Colon (tissue), 2 donors: ENCODE measurements at regions not wholly inside any gene's neighbourhood (a gene's known extent, or its start where the extent isn't known, plus 50 kb on each side); places are given as distances from the start of the nearest gene placed in this dataset.

Source experiments
- FAIRE-seq: peaks from 2 replicates; lab custom pipeline; 2012; peaks lifted over from hg19 to GRCh38; lab: Jason Lieb, UNC
- donor health status: control.
- donor health status: control.

DNA sequence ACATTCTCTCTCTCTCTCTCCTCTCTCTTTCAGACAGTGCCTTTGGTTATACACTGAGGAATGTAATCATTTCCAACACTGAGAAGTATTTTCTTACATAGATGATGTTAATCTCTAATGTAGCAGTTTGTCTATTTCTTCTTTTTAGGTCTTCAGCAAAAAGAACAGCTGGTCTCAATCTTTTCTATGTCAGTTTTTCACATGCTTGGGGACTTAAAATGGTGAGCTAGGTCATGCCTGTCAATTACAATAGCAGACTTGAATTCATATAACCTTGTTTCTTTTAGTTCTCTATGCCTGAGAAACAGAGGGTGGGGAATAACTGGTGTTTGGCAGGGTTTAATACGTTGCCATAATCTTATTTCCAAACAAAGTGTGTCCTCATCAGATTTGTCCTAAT lies 786.2 kb downstream of the SQOR start:
- FAIRE-seq, result no peak

DNA sequence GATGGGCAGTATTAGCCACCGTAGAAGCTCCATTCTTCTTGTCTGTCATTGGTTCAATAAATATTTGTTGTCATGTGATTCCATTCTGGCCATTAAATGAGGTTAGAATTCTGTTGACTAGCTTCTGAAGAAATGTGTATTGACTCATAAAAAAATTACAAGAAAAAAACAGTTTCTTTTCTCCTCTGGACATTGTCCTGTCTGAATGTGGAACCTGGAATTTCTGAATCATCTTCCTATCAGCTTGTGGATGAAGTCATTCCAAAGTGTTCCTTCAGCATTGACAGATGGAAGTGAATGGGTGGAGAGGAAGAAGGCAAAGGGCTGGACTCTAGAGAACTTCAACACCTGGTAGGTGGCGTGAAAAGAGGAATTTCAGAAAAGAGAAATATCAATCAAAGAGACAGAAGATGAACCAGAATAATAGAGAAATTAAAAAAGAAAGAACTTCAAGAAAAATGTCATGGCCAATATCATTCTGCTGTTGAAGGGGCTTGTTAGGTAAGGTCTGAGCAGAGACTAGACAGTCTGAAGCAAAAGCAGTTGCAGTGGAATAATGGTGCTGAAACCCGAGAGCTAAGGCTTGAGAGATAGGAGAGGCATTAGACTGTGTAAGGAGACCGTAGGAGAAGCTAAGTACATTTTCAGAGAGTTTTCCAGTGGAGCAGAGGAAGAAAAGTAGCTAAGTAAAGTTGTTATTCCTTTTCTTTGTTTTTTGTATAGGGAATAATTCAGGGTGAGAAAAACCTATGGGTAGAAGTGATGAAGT lies 806.6 kb downstream of the SQOR start:
- FAIRE-seq, result no peak

DNA sequence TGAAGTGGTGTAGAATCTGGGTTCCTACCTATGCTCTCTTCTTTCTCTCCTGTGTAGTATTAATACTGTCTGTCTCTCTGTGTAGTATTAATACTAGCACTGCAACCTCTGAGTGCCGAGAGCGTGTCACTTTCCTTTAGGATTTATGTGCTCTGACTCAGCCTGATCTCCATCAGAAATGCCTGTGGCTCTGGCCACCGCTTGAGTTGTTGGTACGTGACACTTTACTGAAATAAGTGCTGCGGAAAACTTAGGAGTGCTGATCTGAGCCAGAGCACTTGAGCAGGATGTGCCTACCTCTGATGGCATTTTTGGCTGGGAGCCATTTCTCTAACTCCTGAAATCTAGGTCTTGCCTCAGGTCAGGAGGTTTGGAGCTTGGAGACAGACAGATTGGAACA lies 807.4 kb downstream of the SQOR start:
- FAIRE-seq, result no peak

DNA sequence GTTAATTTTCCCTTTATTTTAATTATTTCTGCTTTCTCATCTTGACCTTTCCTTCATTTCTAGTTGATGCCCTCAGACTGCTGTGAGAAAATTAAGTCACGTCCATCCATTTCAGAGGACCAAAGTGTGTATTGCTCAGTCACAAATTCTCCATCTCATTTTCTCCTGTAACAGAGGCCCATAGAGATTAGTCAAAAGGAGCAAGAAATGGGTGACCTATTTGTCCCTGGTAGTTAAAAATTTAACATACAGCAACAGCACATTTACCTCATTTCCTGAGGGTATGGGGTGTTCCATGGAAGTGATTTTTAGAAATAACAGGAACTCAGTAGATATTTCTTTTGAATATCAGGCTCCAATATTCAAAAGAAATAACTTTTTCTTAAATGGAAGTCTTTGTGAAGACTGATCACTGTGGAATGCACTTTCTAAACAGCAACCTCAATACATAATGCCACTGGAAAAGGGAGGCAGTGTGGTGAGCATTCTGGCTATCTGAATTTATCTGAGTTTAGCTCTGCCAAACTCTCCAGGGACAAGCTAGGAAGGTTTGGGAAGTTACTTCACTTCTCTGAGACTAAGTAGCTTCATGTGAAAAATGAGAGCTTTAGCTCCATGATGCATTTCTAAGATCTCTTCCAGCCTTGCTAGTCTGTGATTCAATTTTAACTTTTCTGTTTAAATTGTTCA lies 808.2 kb downstream of the SQOR start:
- no peak for FAIRE-seq

DNA sequence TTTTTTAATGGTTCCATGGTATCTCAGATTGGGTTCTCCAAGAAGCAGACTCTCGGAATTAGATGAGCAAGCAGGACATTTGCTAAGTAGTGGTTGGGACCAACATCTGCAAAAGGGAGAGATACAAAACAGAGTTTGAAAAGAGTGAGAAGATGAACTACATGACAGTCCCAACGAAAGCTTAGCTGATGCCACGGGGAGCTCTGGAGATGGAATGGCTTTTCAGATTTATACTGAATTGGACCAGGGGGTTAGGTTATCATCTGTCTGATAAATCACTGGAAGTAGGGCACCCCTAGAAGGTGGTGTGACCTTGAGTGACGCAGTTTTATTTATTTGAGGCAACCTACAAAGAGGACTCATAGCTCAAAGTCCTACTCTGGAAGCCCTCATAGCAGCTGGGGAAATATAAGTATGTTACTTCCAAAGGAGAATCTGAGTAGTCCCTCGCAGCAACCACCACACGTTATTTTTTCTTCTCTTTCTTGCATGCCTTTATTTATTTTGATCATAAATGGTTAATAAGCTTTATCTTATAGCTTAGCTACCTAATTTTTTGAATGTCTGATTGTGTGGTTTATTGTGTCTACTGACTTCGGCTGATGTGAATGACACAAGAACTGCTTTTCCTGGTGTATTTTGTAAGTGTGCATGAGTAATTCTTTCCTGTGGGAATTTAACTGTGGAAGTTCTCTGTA lies 815.4 kb downstream of the SQOR start:
- FAIRE-seq, result no peak

DNA sequence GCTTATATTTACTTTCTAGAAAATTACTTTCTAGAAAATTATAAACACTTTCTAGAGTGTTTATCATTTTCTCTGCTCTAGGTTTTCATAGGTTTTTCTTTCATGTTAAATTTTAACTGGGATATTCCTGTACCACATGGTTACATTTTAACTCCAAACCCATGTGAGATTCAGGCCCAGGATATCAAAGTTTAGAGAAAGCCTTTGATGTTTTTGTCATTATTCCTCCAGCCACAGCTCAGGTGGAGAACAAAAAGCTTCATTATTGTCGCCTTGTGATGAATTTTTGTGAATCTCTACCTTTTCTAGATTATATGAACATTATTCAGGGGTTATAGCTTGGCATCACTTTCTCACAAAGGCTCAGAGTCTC lies 816.0 kb downstream of the SQOR start:
- FAIRE-seq, result no peak

DNA sequence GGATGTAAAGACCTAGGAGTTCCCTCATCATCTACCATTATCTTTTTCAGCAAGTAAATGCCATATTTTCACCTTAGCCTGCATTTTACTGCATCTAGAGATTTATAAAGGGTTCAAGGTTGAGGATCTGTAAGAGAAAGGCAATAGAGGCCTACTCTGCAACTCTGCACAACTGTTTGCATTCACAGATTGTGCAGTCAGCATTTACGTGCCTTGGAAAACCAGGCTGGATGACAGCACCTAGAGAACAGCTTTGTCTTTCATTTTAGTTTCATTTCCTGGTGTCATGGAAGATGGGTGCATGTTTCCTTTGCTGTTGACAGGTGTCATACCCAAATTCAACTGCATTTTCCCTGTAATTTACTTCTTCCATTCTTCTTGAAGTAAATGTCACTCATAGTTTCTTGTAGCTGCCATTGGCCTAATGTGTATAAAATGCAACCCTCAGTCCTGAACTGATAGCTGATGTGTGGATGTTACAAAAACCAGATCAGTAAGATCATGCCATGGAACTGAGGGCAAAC lies 817.5 kb downstream of the SQOR start:
- no peak for FAIRE-seq

DNA sequence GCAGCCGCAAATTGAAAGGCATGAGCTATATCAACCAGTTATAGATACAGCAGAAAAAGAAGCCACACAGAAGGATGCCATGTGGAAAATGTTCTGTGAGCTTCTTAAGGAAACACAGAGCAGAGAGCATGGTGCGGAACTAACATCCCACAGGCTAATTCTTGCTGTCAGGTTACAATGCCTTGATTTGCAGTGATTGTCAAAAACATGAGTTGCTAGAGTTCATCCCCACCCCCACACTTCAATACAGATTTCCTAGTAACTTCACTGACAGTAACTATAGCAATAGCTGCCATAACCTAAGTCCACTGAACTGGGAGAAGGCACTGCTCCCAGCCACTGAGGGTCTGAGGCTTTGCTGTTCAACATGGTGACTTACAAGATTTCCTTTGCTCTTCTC lies 821.6 kb downstream of the SQOR start:
- no peak for FAIRE-seq

DNA sequence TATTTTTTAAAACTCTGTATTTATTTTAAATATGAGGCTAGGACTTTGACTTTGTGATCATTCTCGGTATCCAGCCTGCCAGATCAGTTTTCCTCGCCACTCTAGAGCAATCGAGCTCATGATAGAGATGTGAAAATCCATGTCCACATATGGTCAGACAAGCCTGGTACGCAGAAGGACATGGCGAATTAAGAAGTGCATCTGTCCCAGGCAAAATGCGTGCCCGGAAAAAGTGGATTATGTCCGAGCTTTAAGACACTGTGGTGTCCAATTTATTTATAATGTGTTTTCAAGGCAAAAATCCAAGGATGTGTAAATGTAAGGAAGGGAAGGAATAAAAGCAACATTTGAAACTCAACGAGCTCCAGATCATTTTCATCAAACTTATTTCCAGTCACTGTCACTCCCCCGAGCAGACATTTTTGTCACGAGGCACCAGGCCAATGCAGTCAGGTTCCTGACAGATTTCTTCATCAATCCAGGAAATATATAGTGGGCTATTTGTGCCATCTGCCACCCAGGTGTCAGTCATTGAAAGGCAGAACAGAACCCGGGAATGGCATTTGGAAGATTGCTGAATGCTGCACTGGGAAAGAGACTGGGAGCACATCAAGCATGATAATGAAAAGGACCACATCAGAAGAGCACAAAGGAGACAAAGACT lies 825.7 kb downstream of the SQOR start:
- no peak for FAIRE-seq

DNA sequence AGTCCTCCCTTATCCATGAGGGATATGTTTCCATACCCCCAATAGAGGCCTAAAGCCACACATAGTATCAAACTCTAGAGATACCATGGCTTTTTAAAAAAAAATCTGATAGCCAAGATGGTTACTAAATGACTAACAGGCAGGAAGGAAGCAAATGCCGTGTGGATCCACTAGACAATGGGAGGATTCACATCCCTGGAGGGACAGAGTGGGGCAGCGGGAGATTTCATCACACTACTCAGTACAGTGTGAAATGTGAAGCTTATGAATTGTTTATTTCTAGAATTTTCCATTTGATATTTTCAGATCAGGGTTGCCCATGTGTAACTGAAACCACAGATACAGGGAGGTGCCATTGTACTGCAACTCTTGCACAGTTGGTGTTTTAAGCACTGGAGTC lies 826.6 kb downstream of the SQOR start:
- no peak for FAIRE-seq

DNA sequence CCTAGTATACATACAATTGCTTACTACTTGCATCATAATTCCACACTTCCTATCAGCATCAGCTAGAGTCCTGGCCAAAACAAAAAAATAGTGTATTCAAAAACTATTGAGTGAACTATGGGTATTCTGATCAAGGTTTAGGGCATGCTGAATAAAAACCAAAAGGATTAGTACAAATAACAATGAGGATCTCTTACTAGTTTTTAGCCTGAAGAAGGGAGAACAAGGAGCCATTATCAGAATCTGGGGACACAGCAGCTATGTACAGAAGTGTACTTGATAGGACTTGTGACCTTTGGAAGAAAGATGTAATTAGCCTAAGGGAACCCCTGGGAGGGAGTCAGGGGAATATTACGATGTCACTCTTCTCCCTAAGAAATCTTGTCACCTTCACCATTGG lies 832.2 kb downstream of the SQOR start:
- no peak for FAIRE-seq

DNA sequence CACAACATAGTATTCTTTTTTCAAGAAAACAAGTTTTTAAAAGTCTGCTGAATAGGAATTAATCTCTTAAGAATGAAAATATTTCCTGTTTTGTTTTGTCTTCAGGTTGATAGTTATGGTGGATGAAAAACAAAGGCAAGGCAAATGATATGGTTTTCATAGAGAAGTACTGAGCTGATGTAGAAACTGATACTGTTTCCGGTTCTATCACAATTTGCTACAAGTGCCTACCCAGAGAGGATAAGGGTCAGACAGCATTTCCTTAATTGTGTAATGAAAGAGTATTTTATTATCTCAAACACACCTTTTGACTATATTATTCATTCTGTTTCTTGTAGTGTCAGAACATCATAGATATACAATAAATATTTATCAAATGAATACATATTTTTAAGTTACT lies 836.3 kb downstream of the SQOR start:
- FAIRE-seq, result no peak

DNA sequence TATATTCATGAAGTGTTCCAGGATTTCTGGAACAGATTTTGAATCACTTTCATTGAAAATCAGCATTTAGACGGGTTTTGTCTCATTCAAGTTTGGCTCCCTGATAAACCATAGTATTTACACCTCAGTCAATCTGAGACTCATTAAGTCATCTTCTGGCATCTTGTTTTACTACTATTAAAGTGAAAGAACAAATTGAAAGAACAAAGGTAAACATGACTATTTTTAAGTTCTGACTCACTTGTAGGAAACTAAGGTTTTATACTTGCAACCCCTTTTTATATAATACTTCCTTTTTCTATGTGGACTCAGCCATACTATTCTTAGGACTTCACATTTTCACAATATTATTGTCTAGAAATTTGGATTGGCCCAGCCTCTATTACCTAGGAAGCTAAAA lies 854.4 kb downstream of the SQOR start:
- no peak for FAIRE-seq

DNA sequence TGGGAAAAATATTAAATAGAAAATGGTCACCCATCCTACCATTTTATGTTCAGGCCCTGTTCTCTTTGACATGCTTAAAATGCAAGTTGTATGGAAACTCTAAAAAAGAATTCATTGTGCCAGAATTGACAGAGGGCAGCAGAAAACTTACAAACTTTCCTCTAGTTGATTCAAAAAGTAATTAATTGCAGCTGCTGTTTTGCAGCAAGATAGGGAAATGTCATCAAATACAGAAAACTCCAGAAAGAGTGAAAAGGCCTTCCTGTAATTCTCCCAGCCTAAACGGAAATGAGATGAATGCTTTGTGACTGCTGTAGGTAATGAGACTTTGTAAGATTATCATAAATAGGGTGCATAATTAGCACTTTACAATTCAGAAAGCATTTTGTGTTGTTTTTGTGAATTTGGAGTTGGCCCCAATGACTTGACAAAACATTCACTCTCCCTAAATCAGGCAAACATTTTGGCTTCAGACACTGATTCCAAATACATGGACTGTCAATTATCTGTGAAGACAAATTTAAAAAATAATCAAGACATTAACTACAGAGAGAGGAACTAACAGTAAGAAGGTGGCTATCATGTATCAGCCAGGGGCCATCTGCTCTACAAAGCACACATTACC lies 861.8 kb downstream of the SQOR start:
- FAIRE-seq, result no peak

DNA sequence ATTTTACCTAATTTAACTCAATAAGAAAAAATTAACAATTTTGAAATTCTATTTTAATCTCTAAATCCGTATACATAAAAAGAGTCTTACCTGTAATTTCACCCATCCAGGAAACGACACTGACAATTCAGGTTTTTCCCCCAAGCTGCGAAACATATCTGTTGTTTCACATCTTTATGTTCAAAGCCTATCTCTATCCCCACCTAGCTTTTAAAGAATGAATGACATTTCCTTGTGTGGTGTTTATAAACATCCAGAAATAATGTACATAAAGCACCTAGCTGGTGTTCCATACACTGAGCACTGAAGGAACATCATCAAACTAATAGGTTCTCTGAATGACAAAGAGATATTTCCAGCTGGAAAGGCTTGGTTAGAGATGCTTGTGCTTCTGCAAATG lies 867.8 kb downstream of the SQOR start:
- FAIRE-seq, result no peak

DNA sequence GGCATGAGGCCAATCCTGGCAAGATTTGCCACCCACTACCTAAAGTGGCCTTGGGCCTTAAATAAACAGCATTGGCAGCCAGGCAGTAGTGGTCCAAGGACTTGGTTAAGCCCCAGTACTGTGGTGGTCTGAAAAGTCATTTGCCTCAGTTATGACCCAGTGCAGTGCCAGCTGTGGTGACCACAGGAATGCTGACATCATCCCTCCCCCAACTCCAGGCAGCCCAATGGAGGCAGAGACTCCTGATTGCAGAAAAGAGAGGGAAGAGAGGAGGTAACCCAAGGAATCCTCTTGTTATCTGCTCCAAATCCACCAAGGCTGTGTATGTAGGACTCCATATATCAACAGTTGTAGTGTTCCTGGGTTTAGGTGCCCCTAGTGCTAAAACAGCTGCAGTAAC lies 883.6 kb downstream of the SQOR start:
- FAIRE-seq, result no peak

DNA sequence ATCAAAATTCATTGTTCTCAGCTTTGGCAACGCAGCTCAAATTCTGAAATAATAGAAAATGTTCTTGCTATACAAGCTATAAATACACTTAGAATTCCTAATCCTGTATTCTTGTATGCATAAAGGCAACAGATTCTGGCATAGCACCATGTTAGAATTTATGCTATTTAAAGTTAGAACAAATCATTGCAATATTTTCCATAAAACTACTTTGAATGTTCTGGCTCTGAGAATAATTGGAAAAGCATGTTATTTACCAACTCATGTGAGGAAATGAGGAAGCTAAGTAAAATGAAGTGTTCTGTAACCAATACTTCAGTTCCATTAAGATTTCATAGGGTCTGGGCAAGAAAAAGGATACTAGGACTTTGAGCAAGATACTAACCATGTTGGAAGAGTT lies 888.9 kb downstream of the SQOR start:
- no peak for FAIRE-seq

DNA sequence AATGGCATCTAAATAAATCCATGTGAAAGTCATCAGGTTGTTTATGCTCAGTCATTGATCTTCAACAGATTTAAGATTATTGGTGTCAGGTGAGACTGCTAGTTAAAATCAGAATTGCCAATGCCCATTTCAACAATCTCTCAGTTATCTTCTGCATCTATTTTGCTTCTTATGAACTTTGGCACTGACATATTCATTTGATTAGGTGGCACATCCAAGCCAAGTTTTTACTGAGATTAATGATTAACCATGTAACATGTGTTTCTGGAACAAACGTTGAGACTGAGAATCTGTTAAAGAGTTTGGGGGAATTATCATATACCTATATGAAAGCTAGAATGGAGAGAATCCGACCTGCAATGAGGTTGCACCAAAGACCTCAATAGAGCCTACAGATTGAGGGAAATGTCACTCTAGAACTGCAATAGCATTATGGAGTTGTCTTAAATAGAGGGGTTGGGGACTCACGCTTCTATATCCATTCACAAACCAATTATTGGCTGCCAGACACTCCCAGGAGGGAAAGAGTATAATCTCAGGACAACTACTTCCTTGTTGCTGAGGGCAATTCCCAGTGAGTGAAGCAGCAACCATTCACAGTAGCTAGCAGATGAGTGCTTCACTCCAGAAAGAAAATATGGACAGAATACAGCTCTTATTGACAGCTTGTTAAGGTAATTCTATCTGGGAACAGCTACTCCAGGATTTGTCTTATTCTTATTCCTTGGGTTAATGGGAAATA lies 891.3 kb downstream of the SQOR start:
- peak; percentile 55 for FAIRE-seq

DNA sequence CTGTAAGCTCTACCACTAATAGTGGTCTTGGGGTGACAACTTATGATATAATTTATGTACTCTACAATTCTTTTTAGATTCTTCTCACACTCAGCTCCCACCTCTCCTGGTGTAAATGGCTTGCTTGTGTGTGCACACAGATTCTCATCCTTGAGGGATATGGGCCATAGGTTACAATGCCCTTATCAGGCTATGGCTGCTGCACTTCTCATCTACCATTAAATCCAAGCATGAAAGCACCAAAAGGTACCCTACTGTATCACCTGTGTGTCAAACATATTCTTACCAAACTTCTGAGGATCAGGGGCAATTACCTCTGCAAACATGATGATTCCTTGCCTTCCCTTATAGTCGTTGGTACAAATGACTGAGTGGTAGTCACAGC lies 891.9 kb downstream of the SQOR start:
- no peak for FAIRE-seq

DNA sequence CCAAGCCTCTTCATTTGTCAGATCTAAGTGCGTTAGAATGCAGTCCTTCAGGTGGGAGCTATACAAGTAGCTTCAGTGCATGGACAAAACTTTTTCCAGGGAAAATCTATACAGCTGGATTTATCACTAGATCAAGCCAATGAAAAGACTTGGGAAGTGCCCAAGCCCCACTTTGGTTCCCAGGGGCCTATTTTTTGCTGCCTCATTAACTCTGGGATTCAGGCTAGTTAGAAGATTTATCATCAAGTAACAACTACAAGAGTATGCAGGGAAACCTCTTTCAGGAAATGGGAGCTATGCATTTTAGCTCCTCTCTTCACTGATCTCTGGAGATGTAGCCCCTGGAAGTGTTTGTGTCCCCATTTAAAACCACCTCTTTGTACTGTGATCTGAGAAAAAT lies 908.8 kb downstream of the SQOR start:
- FAIRE-seq, result no peak

DNA sequence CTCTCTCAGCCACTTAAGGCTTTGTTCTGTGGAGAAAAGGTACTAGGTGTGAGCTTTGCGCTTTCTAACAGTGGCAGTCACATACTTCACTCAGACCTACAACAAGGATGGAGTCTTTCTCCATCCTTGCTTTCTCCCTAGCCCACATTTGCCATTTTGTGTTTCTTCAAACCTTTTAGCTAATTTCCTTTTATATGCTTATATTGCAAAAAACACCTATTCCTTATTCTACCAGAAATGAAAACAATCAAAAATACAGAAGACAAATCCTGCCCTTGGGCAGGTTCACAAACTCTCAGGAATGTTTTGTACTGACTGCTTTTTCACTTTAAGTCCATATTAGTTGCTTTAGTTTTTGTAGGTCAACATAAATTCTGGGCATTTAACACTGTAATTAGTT lies 914.2 kb downstream of the SQOR start:
- no peak for FAIRE-seq

DNA sequence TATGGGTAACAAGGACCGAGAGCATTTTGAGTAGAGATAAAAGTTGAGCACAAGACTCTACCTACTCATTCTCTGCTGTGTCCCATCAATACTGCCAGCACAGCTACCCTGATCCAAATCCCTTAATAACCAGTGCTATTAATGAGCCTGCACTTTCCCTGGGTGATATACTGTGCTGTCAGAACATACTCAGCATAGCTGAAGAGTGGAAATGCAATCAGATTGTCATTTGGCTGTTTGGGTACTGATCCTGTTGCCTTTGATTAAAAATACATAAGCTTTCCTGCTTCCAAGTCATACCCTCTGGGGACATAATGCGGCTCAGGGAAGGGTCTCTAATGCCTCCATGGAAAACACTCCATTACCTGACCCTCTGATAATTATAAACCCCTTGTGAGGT lies 917.5 kb downstream of the SQOR start:
- FAIRE-seq, result no peak
